ENCODE measurements at regions not wholly inside any gene's neighbourhood (a gene's known extent, or its start where the extent isn't known, plus 50 kb on each side); places are given as distances from the start of the nearest gene placed in this dataset.
"Not testable (repeated sequence)": the region's sequence is repeated elsewhere in the genome, so short reads cannot be mapped to it uniquely, and the experiment has no call there.

- not testable (repeated sequence) for TF ChIP-seq MAFK (IDR thresholded peaks at IDR 0.05; ENCODE audit: low read depth, low read length); ASH2L (IDR thresholded peaks at IDR 0.05; ENCODE audit: low read length); CTCF (IDR thresholded peaks at IDR 0.05; ENCODE audit: control extremely low read depth in 1 of 3, insufficient read depth in 1 of 3, low read depth in 1 of 3, low read length in 3 of 3); CREB1 (IDR thresholded peaks at IDR 0.05); EP300 (IDR thresholded peaks at IDR 0.05; ENCODE audit: borderline replicate concordance in 1 of 2, low read depth in 2 of 2, low read length in 2 of 2); EZH2 (IDR thresholded peaks at IDR 0.05; ENCODE audit: low read depth, low read length, severe bottlenecking); TAF1 (IDR thresholded peaks at IDR 0.05; ENCODE audit: low read depth, low read length)
Measured at GRCh38 chr9:138211544-138212219, 334.1 kb downstream of the CACNA1B start.
